HG03108 (cell line): ENCODE measurements at regions not wholly inside any gene's neighbourhood (a gene's known extent, or its start where the extent isn't known, plus 50 kb on each side); places are given as distances from the start of the nearest gene placed in this dataset.
"Not testable (repeated sequence)": the region's sequence is repeated elsewhere in the genome, so short reads cannot be mapped to it uniquely, and the experiment has no call there.

ENCODE experiments used
- ATAC-seq: cut with Tn5 transposase; IDR thresholded peaks from one replicate; pipeline ENCODE4 v1.9.1; 2021; ENCODE audit warnings: moderate library complexity; ENCODE audit not compliant: unreplicated experiment

DNA sequence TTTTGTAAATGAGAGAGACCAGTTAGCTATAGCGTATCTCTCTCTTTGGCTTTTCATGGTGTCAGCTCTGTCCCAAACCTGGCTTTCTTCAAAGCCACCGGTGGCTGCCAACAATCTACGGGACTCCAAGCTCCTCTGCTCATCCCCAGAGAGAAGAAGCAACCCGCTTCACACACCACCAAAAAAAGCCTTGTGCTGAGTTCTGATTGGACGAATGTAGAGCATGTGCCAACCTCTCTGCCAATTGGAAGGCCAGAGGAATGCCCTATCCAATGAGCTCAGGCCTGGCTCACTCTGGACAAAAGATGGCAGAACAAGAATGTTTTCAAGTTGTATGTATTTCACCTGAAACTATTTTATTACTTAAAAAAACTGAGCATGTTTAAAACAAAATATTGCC lies 202.4 kb downstream of the C16orf95 start:
- ATAC-seq, result no peak

DNA sequence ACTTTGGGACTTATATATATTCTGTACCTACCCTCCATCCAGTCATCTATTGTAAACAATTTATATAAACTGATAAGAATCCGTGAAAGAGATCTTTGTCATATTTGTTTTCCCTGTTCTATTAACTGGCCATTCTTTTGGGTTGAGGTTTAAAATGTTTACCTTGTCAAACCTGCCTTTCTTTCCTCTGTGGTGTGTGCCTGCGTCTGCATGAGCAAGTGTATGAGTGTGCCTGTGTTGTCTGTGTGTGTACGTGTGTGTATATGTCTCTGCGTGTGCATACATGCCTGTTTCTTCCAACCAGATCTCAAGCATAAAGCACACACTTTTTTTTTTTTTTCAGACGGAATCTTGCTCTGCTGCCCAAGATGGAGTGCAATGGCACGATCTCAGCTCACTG lies 201.5 kb downstream of the C16orf95 start:
- no peak for ATAC-seq

DNA sequence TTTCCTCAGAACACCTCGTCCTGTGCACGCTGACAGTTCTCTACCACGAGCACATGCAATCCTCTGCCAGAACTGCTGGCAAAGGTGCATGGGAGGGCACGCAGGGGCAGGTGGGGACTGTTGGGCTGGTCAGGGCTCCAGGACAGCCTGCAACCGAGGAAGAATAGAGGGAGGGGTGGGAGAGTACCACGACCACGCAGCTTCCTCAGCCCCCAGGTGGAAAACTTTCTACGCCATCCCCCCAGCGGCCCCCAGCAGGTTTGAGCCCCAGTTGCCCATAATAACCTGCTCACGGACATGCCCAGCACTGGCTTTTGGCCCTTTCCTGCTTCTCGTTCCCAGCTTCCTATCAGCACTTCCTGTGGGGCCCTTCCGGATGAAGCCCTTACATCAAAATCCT lies 199.3 kb downstream of the C16orf95 start:
- ATAC-seq, result no peak

DNA sequence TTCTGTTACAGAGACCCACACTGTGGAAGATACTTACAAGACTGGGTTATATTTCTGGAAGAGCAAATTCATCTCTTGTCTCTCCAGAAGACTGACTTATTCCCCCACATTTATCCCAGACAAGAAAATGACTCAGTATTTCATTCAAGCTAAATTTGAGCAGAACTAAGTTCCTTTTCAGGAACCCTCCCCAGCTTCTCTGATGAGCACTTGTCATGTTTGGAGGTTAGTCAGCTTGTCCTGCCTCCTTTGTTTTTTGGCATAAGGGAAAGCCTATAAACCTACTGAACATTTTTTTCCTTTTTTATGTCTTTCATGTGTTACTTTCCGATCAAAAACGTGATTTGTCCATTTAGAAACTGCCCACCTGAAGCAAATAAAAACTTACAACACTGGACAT lies 198.0 kb downstream of the C16orf95 start:
- no peak for ATAC-seq

DNA sequence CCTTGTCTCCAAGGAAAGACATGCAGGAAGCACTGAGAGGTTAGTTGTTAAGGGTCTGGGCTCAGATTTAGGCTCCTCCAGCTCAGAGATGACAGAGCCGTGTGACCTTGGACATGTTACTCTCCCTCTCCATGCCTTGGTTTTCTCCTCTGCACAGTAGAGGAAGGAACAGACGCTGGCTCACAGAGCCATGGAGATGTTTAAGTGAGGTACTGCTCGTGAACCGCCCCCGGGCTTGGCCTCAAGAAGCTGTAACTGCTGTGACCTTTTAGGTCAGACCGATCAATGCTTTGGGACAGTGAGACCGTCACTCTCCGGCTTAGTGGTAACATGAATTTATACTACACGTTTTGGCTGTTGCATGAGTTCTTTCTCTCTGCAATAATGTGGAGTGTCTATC lies 197.4 kb downstream of the C16orf95 start:
- ATAC-seq, result no peak

DNA sequence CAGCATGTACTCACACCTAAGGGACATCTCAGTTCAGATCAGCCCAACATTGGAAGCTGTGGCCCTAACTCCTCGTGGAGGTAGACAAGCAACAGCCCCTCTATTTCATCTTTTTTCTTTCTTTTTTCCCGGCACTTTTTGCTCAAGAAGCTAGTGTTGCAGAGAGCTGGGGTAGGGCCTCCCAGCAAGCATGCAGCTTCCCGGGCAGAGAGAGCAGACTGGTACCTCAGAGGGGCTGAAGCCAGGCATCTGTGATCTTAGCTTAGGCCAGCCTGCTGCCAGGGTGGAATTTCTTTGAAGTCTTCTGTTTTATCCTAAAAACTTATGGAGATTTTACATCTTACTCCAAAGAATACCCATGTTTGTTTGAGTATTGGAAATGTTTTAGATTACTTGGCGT lies 195.4 kb downstream of the C16orf95 start:
- no peak for ATAC-seq

DNA sequence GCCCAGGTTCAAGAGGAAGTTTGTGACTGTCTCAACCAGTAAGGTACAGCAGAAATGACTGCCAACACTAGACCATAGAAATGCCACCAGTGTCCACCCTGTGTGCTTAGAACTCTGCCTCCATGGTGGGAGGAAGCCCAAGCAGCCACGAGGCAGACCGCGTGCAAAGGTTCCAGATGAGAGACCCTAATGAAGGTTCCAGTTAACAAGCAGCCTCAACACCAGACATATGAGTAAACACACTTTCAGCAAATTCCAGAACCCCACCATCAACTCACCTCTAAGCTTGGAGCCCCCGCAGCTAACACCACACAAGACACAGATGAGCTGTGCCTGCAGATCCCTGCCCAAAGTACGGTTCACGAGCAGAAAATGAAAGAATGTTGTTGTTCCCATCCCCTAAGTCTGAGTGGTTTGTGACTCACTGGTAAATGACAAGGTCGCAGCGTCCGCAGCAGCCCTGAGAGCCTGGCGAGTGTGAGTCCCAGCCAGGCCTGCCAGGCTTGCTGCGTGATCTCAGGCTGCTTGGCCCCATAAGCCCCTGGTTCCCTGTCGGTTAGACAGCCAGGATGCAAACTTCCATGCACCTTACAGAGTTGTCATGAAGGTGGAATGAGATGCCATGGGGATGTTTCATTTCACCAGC lies 193.7 kb downstream of the C16orf95 start:
- ATAC-seq, result no peak

DNA sequence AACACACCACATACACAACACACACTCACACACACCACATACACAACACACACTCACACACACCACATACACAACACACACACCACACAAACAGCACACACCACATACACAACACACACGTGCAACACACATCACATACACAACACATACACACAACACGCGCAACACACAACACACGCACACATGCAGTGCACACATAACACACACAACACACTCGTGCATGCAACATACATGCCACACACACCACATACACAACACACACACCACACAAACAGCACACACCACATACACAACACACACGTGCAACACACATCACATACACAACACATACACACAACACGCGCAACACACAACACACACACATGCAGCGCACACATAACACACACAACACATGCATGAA lies 192.8 kb downstream of the C16orf95 start:
- ATAC-seq, result not testable (repeated sequence)

DNA sequence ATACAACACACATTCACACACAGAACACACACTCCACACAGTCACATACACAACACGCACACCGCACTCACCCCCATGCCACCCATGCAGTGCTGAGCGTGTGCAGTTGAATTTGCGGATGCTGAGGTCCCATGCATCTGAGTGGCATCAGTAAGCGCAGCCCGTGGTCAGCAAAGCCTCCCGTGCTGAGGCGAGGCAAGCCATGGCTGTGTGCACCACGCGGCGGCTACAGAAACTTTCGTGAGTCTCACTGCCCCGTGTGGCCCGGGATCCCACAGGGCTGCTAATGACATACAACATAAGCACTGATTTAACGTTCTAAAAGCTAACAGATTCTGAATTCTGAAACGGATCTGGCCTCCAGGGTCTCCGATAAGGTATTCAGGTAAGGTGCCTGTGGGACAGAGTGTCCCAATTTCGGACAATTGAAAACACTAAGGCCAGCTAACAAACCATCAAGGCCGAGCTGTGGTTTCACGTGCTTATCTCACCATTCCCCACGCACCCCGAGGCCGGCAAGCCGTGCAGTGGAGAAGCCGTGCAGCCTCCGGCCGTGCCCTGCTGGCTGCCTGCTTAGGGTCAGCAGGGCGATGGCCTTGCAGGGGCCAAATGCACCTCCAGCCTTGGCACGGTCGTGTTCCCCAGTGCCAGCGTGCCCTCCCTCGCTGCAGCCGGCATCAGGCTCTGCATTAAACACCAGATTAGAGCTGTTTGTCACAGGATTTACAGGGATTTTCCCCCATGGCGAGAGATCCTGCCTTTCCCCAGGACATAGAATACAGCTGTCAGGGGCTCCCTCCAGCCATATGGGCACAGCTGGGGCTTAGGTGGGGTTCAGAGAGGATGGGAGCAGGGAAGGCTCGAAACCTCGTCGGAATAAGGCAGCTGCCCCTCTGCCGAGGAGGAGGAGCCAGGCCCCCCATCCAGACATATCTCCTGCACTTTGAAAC lies 191.7 kb downstream of the C16orf95 start:
- ATAC-seq, result no peak

DNA sequence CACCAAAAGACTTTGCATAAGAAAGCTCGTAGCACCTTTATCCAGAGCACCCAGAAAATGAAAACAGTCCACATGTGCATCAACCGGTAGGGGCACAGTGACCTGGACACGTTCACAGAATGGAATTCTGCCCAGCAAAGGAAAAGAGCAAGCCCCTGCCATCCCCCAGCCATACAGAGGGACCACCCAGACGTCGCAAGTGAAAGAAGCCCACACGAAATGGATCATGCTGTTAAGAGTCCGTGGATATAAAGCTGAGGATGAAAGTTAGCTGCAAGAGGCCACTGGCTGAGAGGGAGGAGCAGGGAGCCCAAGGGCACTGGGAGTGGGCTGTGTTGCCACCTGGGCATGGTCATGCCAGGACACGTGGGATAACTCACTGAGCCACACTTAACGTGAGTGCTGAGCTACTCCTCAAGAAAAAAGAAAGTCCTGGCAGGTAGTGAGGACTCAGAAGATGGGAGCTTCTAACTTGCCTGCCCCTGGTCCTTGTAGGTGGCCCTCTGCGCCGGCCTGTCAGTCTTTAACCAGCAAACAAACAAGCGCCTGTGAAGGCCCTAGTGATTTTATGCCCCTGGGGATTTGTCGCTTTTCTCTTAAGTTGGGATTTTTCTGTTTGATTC lies 190.7 kb downstream of the C16orf95 start:
- ATAC-seq, result no peak

DNA sequence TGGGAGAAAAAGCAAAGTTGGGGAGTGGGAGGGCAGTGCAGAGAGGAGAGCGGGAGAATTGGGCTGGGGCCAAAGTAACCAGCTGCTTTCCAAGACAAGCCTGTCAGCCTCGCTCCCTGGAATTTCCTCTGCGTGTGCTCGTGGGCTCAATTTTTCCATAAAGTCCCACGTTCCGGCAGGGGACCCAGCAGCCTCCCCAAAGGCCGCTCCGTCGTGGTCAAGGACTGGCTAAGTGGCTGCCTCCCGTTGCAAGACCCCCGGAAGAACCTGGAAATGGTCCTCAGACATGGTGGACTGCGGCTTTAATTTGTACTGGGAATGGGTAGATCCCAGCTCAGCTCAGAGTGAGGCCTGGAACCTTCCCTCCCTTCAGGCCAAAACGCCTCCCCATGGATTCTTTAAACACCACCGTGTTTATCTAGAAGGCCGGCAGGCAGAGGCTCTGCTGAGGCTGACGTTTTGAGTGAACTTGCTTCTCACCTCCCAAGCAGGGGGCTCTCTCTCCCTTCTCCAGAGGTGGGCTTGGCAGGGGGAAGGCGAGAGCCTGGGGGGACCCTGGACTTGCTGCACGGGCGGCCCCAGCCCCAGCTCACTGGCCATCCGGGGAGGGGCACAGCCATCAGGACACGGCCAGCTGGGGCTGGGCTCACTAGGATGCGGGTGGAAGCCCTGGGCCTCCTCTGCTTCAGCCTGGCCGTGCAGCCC lies 190.0 kb downstream of the C16orf95 start:
- no peak for ATAC-seq

DNA sequence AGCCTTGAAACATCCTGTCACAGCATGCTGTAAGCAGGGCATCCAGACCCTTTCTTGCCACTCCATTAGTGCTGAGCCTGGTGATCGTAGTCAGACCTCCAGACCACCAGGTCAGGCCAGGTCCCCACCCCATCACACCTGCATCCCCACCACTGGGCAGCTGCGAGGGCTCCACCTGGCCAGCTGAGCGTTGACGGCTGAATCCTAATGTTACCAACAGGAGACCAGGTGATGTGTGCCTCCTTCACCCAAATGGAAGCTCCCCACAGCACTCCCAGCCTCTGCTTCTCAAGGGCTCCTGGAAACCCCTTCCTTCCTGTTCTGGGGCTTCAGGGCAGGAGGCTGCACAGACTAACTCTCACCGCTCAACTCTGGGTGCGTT lies 189.4 kb downstream of the C16orf95 start:
- ATAC-seq, result no peak

DNA sequence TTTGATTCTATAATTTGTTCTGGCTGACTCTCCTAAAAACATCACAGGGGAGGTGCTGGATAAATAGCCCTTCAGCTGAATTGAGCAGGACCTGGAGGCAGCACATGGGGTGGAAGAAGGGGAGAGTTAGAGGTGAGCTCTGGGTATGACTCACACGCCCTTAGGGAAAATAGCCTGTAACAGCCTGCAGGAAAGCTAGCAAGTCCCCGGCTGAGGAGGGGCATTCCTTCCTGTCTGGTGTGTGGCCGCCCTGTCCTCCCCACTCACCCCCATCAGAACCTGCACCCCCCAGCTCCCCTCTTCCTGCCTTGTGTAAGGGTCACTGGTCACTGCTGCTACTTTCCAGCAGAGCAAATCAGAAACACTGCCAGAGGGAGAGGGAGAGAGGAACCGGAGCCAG lies 187.4 kb downstream of the C16orf95 start:
- ATAC-seq, result no peak

DNA sequence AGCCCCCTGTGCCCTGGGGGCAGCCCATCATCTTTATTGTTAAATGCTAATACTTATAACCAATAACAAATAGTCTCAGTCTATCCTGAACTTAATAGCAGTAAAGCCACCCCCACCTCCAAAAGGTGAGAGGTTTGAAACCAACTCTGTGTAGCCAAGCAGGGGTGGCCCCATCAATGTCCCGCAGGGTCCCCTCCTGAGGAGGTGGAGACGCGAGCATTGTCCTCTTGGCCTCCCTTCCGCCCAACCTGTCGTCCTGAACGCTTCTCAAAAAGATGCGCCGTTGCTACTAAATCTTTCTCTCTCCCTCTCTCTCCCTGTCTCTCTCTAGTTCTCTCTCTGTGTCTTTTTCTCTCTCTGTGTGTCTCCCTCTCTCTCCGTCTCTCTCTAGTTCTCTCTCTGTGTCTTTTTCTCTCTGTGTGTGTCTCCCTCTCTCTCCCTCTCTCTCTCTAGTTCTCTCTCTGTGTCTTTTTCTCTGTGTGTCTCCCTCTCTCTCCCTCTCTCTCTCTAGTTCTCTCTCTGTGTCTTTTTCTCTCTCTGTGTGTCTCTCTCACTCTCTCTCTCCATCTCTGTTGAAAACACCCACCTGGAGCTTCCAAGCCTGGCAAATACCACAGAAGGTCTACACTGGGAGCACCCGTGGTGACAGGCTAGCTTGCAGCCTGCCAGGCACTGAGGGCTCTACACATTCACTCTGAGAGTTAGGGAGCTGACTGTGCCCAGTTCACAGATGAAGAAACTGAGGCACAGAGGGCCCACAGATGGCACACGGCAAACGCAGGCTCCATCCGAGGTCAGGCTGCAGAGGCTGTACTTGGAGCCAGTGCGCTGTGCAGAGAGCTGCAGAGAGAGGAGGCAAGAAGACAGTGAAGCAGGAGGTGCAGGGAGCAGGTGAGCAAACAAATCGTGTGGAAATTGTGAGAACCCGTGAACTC lies 185.9 kb downstream of the C16orf95 start:
- no peak for ATAC-seq

DNA sequence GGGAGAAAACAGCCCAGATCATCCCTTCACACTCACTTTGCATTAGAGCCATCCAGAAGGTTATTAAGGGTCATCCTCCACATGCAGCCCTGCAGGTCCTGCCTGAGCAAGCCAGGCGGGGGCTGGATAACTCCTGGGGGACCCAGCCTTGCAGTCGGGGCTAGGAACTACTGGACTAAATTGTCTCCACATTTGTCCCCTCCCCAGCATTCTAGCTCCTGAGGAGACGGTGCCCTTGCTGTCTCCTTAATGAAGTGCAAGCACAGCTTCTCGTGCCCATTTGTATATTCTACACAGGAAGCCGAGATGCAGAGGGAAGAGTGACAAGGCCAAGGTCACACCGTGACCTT lies 185.2 kb downstream of the C16orf95 start:
- ATAC-seq, result no peak

DNA sequence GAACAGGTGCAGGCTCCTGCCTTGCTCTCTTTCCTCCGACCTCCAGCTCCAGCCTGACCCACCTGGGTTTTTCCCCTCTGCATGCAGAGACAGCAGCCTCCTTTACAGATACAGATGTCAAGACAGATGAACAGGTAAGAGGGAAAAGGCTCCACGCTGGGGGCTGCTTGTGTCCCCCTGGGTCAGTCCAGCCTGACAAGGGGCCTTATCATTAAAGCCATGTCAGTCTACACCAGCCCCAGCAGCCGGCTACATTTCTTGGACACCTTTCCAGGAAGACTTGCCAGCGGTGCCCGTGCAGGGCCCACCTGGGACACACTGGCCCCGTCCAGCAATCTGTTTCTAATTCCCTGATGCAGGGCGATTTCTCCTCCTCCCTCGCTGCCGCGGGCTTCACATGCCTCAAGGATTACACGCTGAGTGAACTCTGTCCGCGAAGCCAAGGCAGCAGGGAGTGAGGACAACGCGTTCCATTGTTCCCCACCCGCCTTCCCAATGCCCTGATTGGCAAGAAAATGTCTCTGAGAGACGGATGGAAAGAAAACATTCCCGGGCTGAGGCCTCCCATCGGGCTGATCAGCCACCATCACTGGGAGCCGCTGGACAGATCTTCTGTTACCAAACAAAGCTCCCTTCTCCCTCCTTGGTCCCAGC lies 184.7 kb downstream of the C16orf95 start:
- ATAC-seq, result no peak

DNA sequence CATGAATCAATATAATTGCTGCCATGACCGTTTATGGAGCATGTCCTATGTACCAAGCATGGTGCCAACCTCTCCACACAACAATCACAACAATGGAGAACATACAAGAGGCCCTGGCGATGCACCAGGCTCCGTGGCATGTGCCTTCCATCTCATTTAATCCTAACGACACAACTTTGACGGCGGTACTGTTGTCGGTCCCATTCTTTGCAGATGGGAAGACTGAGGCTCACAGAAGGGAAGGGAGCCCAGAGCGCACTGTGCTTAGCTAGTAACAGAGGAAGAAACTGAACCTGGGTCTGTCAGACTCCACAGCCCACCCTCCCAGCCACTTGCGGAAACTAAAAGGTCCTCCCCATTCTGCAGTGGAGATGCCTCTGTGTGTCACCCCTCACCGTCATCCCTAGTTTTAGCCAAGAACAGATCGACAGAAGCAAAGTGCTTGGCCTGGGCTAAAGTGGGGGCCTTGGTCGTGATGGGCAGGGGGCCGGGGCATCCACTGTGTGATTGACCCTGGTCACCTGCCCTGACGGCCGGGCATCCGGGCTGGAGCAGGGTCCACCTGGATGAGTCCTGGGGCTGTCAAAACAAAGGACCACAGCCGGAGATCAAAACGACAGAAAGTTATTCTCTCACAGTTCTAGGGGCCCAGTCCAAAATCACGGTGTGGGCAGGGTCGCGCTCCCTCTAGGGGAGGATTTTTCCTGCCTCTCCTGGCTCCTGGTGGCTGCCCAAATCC lies 183.9 kb downstream of the C16orf95 start:
- ATAC-seq, result no peak

DNA sequence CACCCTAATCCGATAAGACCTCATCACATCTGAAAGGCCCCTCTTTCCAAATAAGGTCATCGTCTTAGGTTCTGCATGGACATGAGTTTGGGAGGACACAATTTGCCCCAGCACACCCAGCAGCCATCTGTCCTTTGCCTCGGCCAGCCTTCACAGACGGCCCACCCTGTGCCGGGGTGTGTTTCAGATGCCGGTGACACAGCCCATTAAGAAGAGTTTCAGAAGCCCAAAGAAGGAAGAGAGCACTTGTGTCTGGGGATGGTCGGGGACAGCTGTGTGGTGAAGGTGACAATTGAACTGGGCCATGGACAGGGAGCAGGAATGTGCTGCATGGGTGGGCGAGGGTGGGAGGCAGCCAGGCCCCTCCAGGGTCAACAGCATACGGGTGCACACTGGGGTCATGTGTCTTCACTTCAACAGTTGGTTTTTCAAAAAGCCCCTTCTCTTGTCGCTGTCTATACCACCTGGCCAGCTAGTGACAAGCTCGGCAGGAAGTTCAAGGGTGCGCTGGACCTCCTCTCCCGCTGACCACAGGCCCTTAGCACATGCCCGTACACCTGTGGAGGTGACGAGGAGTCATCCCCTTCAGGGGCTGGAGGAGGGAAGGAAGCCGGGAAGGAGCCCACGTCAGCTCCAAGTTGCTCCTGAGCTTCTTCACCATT lies 183.1 kb downstream of the C16orf95 start:
- no peak for ATAC-seq

DNA sequence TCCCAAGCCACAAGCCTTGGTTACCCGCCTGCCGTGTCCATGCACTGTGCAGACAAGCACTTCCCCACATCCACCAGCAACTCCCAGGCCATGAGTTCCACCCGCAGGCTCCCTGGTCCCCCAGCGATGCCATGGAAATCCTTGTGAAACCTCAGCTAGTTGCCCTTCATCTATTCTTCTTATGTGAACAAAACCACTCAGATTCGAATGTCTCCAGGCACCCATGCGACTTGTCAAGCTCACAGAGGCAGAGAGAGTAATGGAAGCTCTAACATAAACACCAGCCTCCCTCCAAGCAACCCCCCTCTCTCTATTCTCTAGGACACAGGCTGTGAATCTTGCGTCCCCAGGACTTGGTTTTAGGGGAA lies 182.6 kb downstream of the C16orf95 start:
- ATAC-seq, result no peak
